GM23248 (cell line): ENCODE measurements at regions not wholly inside any gene's neighbourhood (a gene's known extent, or its start where the extent isn't known, plus 50 kb on each side); places are given as distances from the start of the nearest gene placed in this dataset.
A peak's percentile ranks its signal among the peaks of the same experiment; 100 is the strongest.

Experiments used
- DNase-seq: peaks from one replicate; pipeline ENCODE4 v3.0.0-alpha.2; 2015
- H2AFZ ChIP-seq: fragments of 200-600 bp; sonication (generic); 2 replicates; pipeline ENCODE4 v1.6.1; 2016; ENCODE audit warnings: antibody characterized with exemption
- H3F3A ChIP-seq: fragments of 200-600 bp; sonication (generic); 2 replicates; pipeline ENCODE4 v1.6.1; 2016; ENCODE audit warnings: mild to moderate bottlenecking, antibody characterized with exemption, mixed run types; ENCODE audit not compliant: insufficient read depth
- H3K27ac ChIP-seq: fragments of 200-600 bp; sonication (generic); 2 replicates; pipeline ENCODE4 v1.5.1; 2016; ENCODE audit warnings: mild to moderate bottlenecking
- H3K27me3 ChIP-seq: fragments of 200-600 bp; sonication (generic); replicated peaks from 2 replicates; pipeline ENCODE4 v1.6.1; 2016; ENCODE audit warnings: mild to moderate bottlenecking; ENCODE audit not compliant: insufficient read depth
- H3K36me3 ChIP-seq: fragments of 200-600 bp; sonication (generic); 2 replicates; pipeline ENCODE4 v1.6.1; 2016; ENCODE audit warnings: low read depth, mild to moderate bottlenecking
- H3K4me1 ChIP-seq: fragments of 200-600 bp; sonication (generic); 2 replicates; pipeline ENCODE4 v1.6.1; 2016; ENCODE audit warnings: mild to moderate bottlenecking; ENCODE audit not compliant: insufficient read depth
- H3K4me2 ChIP-seq: fragments of 200-600 bp; sonication (generic); one replicate; pipeline ENCODE4 v1.6.1; 2016; ENCODE audit warnings: mild to moderate bottlenecking; ENCODE audit not compliant: unreplicated experiment
- H3K4me3 ChIP-seq: fragments of 200-600 bp; sonication (generic); 2 replicates; pipeline ENCODE4 v1.5.1; 2016; ENCODE audit warnings: mild to moderate bottlenecking
- H3K79me2 ChIP-seq: fragments of 200-600 bp; sonication (generic); 2 replicates; pipeline ENCODE4 v1.6.1; 2016; ENCODE audit warnings: mild to moderate bottlenecking; ENCODE audit not compliant: insufficient read depth
- H3K9ac ChIP-seq: fragments of 200-600 bp; sonication (generic); 2 replicates; pipeline ENCODE4 v1.6.1; 2016; ENCODE audit warnings: mild to moderate bottlenecking
- H3K9me2 ChIP-seq: fragments of 200-600 bp; sonication (generic); 2 replicates; pipeline ENCODE4 v1.6.1; 2016; ENCODE audit warnings: mixed run types, mild to moderate bottlenecking, moderate library complexity; ENCODE audit not compliant: insufficient read depth
- H3K9me3 ChIP-seq: fragments of 200-600 bp; sonication (generic); one replicate; pipeline ENCODE4 v1.6.1; 2017; ENCODE audit warnings: low read depth
- H4K20me1 ChIP-seq: fragments of 200-600 bp; sonication (generic); 2 replicates; pipeline ENCODE4 v1.6.0; 2016; ENCODE audit not compliant: insufficient read depth
- EZH2 ChIP-seq: fragments of 200-600 bp; sonication (generic); IDR thresholded peaks from 2 replicates; pipeline ENCODE4 v1.6.1; 2018; ENCODE audit warnings: antibody characterized with exemption, mild to moderate bottlenecking; ENCODE audit not compliant: insufficient read depth, poor library complexity, severe bottlenecking
- EZH2phosphoT487 ChIP-seq: fragments of 200-600 bp; sonication (generic); IDR thresholded peaks from 2 replicates; pipeline ENCODE4 v1.6.1; 2018; ENCODE audit warnings: antibody characterized with exemption, moderate library complexity, mild to moderate bottlenecking, low read depth; ENCODE audit not compliant: insufficient read depth
- WGBS, 2 experiments: methylation state at CpG; one replicate each; pipeline ENCODE4 v1.1.6; 2015 to 2017; ENCODE audit warnings: low lambda C conversion rate in 2 of 2, low coverage in 1 of 2; ENCODE audit errors: missing lambda C conversion rate in 2 of 2; 5-methylcytosine and 5-hydroxymethylcytosine counted together
- in situ Hi-C: fragments of 300-500 bp; cut with MboI; formaldehyde crosslinking; loops from 2 replicates; pipeline ENCODE4 v1.15.0; 2020

- Histone ChIP-seq H3K9me3 (no peaks in the 10 kb centered on the region), H3K36me3 (no peaks in the 10 kb centered on the region), H3K9ac (no peak overlapping the region), H3K4me3 (no peak overlapping the region), H3K4me1 (no peaks in the 10 kb centered on the region), H3K9me2 (no peaks in the 10 kb centered on the region), H2AFZ (no peak overlapping the region), H3K4me2 (no peak overlapping the region), H3F3A (no peaks in the 10 kb centered on the region), H3K27ac (no peak overlapping the region), H3K79me2 (no peaks in the 10 kb centered on the region), H4K20me1 (no peaks in the 10 kb centered on the region), H3K27me3 (no peaks in the 10 kb centered on the region)
- peak; percentile 6 for DNase-seq
- TF ChIP-seq EZH2 = no peak
- TF ChIP-seq EZH2phosphoT487 = no peak
- WGBS, 2 experiments = 77 to 78% methylated on average over 6 of the region's 6 CpGs
- in situ Hi-C loops = no loop called here
Observed at GRCh38 chr2:176769499-176770370, 442.9 kb upstream of the HNRNPA3 start.

GRCh38 chr2:176772816-176773215 lies 439.8 kb upstream of the HNRNPA3 start:
- Histone ChIP-seq H3K9ac (no peak overlapping the region), H3F3A (no peaks in the 10 kb centered on the region), H2AFZ (no peak overlapping the region), H3K4me3 (no peak overlapping the region), H3K4me2 (no peak overlapping the region), H3K9me3 (no peaks in the 10 kb centered on the region), H4K20me1 (no peaks in the 10 kb centered on the region), H3K9me2 (no peaks in the 10 kb centered on the region), H3K4me1 (no peaks in the 10 kb centered on the region), H3K79me2 (no peaks in the 10 kb centered on the region), H3K27ac (no peak overlapping the region), H3K27me3 (no peaks in the 10 kb centered on the region), H3K36me3 (no peaks in the 10 kb centered on the region)
- 27 to 36% methylated on average over 2 of the region's 2 CpGs for WGBS, 2 experiments
- in situ Hi-C loops = no loop called here
- no peak for DNase-seq
- TF ChIP-seq EZH2 = no peak
- TF ChIP-seq EZH2phosphoT487 = no peak

GRCh38 chr2:176774766-176775451 lies 437.7 kb upstream of the HNRNPA3 start:
- no peak overlapping the region for H3K27ac ChIP-seq
- no peaks in the 10 kb centered on the region for H3K36me3 ChIP-seq
- no peaks in the 10 kb centered on the region for H3K79me2 ChIP-seq
- no peaks in the 10 kb centered on the region for H4K20me1 ChIP-seq
- H3K4me1 ChIP-seq = no peaks in the 10 kb centered on the region
- TF ChIP-seq EZH2 (no peak), EZH2phosphoT487 (no peak)
- in situ Hi-C loops = no loop called here
- DNase-seq = peak; percentile 30
- H3K27me3 ChIP-seq = no peaks in the 10 kb centered on the region
- 72 to 73% methylated on average over 2 of the region's 2 CpGs for WGBS, 2 experiments
- H3K4me3 ChIP-seq = no peak overlapping the region
- H3K9me2 ChIP-seq = no peaks in the 10 kb centered on the region
- no peak overlapping the region for H3K4me2 ChIP-seq
- no peaks in the 10 kb centered on the region for H3K9me3 ChIP-seq
- no peak overlapping the region for H3K9ac ChIP-seq
- H2AFZ ChIP-seq = no peak overlapping the region
- no peaks in the 10 kb centered on the region for H3F3A ChIP-seq

- Histone ChIP-seq H3F3A (no peaks in the 10 kb centered on the region), H3K36me3 (no peaks in the 10 kb centered on the region), H4K20me1 (no peaks in the 10 kb centered on the region), H3K27me3 (no peaks in the 10 kb centered on the region), H3K9ac (no peak overlapping the region), H3K27ac (no peak overlapping the region), H3K4me3 (no peak overlapping the region), H3K4me1 (no peaks in the 10 kb centered on the region), H2AFZ (no peak overlapping the region), H3K4me2 (no peak overlapping the region), H3K9me2 (no peaks in the 10 kb centered on the region), H3K9me3 (no peaks in the 10 kb centered on the region), H3K79me2 (no peaks in the 10 kb centered on the region)
- whole genome bisulfite sequencing, 2 experiments = 60 to 64% methylated on average over 3 of the region's 3 CpGs
- no peak for TF ChIP-seq EZH2
- no peak for TF ChIP-seq EZH2phosphoT487
- no peak for DNase-seq
- in situ Hi-C loops = no loop called here
Observed at GRCh38 chr2:176777262-176777661, 435.3 kb upstream of the HNRNPA3 start.
